HCT116 (cell line): ENCODE measurements at regions not wholly inside any gene's neighbourhood (a gene's known extent, or its start where the extent isn't known, plus 50 kb on each side); places are given as distances from the start of the nearest gene placed in this dataset.

Source experiments
- ATAC-seq: fragments of 200-7000 bp; cut with Tn5 transposase; 2 replicates; pipeline ENCODE4 v1.9.1; 2020; ENCODE audit warnings: mild to moderate bottlenecking, moderate library complexity
- BruUV-seq: library from RNA; stranded (reverse); fragments of 400-500 nt; replicated peaks from 2 replicates; lab custom pipeline; 2021; lab: Mats Ljungman, UMichigan
- CTCF ChIA-PET: fragments of 300-600 bp; sonication (Branson Sonifier 250); formaldehyde crosslinking; loops from one replicate; lab custom pipeline; 2021; ENCODE audit warnings: antibody characterized with exemption; lab: Charles Lee
- POLR2A ChIA-PET: fragments of 300-600, 350-600 bp; sonication (Branson Sonifier 250); formaldehyde crosslinking; loops from one replicate; lab custom pipeline; 2021; ENCODE audit warnings: antibody characterized with exemption; lab: Charles Lee
- RAD21 ChIA-PET, 2 experiments: fragments of 300-600 bp; sonication (Branson Sonifier 250); formaldehyde crosslinking; loops; one replicate each; lab custom pipeline; 2023; ENCODE audit warnings: low total read pairs in 2 of 2; ENCODE audit not compliant: uncharacterized antibody in 2 of 2, unreplicated experiment in 2 of 2, low non-redundant PET in 1 of 2; lab: Charles Lee
- DNase-seq: peaks from one replicate; pipeline ENCODE4 v3.0.0-alpha.2; 2010; ENCODE audit warnings: low read depth, low spot score
- H2AFZ ChIP-seq: fragments of 200-600 bp; shearing (Covaris generic), sonication (generic); 2 replicates; pipeline ENCODE4 v1.6.1; 2017; ENCODE audit warnings: low read depth, mixed run types, mixed read lengths, antibody characterized with exemption, low read length; ENCODE audit not compliant: poor library complexity, severe bottlenecking
- H3K27ac ChIP-seq: 2 replicates; pipeline ENCODE4 v1.5.1; 2012; ENCODE audit warnings: low read depth, low read length
- H3K27me3 ChIP-seq: fragments of 200-600 bp; sonication (generic); 2 replicates; pipeline ENCODE4 v1.6.1; 2016; ENCODE audit warnings: mixed run types, low read length, mixed read lengths; ENCODE audit not compliant: insufficient read depth
- H3K36me3 ChIP-seq, 2 experiments: fragments of 200-500 bp in 1 of 2; fragments of 200-600 bp in 1 of 2; sonication (Bioruptor generic) in 1 of 2; sonication (generic) in 1 of 2; 2 replicates each; pipeline versions ENCODE4 v1.5.1 to v1.6.1; 2014 to 2016; ENCODE audit warnings: low read length in 2 of 2, inconsistent platforms in 1 of 2, mixed read lengths in 1 of 2, mixed run types in 1 of 2; ENCODE audit not compliant: insufficient read depth in 2 of 2, control insufficient read depth in 1 of 2
- H3K4me1 ChIP-seq, 2 experiments: fragments of 200-600 bp in 1 of 2; sonication (generic) in 1 of 2; 2 replicates each; pipeline versions ENCODE4 v1.5.1 to v1.6.1; 2012 to 2017; ENCODE audit warnings: low read length in 2 of 2, inconsistent platforms in 1 of 2, mild to moderate bottlenecking in 1 of 2, mixed read lengths in 1 of 2, mixed run types in 1 of 2, moderate library complexity in 1 of 2; ENCODE audit not compliant: insufficient read depth in 2 of 2, control insufficient read depth in 1 of 2
- H3K4me2 ChIP-seq: fragments of 200-600 bp; sonication (generic); 2 replicates; pipeline ENCODE4 v1.6.1; 2017; ENCODE audit warnings: mixed run types, low read length, mixed read lengths
- H3K4me3 ChIP-seq, 2 experiments: fragments of 200-600 bp in 1 of 2; sonication (generic) in 1 of 2; replicated peaks in 1 of 2; 2 replicates each; pipeline ENCODE4 v1.5.1; 2011 to 2016; ENCODE audit warnings: low read length in 2 of 2, control low read depth in 1 of 2, low read depth in 1 of 2, mild to moderate bottlenecking in 1 of 2, mixed read lengths in 1 of 2, mixed run types in 1 of 2
- H3K79me2 ChIP-seq: fragments of 200-600 bp; sonication (generic); 2 replicates; pipeline ENCODE4 v1.6.1; 2017; ENCODE audit warnings: mild to moderate bottlenecking, mixed run types, low read length, moderate library complexity, mixed read lengths; ENCODE audit not compliant: insufficient read depth
- H3K9ac ChIP-seq: fragments of 200-600 bp; sonication (generic); 2 replicates; pipeline ENCODE4 v1.6.1; 2016; ENCODE audit warnings: low read length, mixed read lengths
- H3K9me2 ChIP-seq: fragments of 200-600 bp; sonication (generic), shearing (Covaris generic); 2 replicates; pipeline ENCODE4 v1.6.1; 2017; ENCODE audit warnings: mixed run types, mild to moderate bottlenecking, moderate library complexity; ENCODE audit not compliant: insufficient read depth
- H3K9me3 ChIP-seq, 2 experiments: fragments of 200-500 bp in 1 of 2; fragments of 200-600 bp in 1 of 2; sonication (Bioruptor generic) in 1 of 2; sonication (generic) in 1 of 2; 2 replicates each; pipeline ENCODE4 v1.6.1; 2014 to 2017; ENCODE audit warnings: low read length in 2 of 2, mixed read lengths in 2 of 2, inconsistent platforms in 1 of 2, low read depth in 1 of 2, mild to moderate bottlenecking in 1 of 2, mixed run types in 1 of 2, moderate library complexity in 1 of 2; ENCODE audit not compliant: control insufficient read depth in 1 of 2, insufficient read depth in 1 of 2
- H4K20me1 ChIP-seq: fragments of 200-600 bp; sonication (generic), shearing (Covaris generic); 2 replicates; pipeline ENCODE4 v1.6.1; 2017; ENCODE audit warnings: mixed run types, mild to moderate bottlenecking, moderate library complexity; ENCODE audit not compliant: insufficient read depth
- CBX3 ChIP-seq: IDR thresholded peaks from 2 replicates; pipeline ENCODE4 v1.6.1; 2012; ENCODE audit warnings: low read depth
- CEBPB ChIP-seq: IDR thresholded peaks from 2 replicates; pipeline ENCODE4 v1.6.1; 2012; ENCODE audit warnings: low read depth
- EGR1 ChIP-seq: IDR thresholded peaks from 2 replicates; pipeline ENCODE4 v1.6.1; 2012; ENCODE audit warnings: low read depth
- ELF1 ChIP-seq: IDR thresholded peaks from 2 replicates; pipeline ENCODE4 v1.6.1; 2012; ENCODE audit warnings: low read depth, borderline replicate concordance
- EZH2phosphoT487 ChIP-seq: fragments of 200-600 bp; IDR thresholded peaks from 2 replicates; pipeline ENCODE4 v1.6.1; 2018; ENCODE audit warnings: antibody characterized with exemption, borderline replicate concordance
- POLR2A ChIP-seq: IDR thresholded peaks from 2 replicates; pipeline ENCODE4 v1.7.0; 2011; ENCODE audit warnings: borderline replicate concordance; ENCODE audit not compliant: insufficient read depth, insufficient read length; ENCODE audit errors: extremely low read depth
- RAD21 ChIP-seq: IDR thresholded peaks from 2 replicates; pipeline ENCODE4 v1.6.1; 2012; ENCODE audit warnings: low read depth, mild to moderate bottlenecking
- SRF ChIP-seq: IDR thresholded peaks from 2 replicates; pipeline ENCODE4 v1.6.1; 2012; ENCODE audit warnings: low read depth
- TCF7L2 ChIP-seq: IDR thresholded peaks from 2 replicates; pipeline ENCODE4 v1.7.0; 2011; ENCODE audit warnings: borderline replicate concordance, inconsistent platforms; ENCODE audit not compliant: insufficient read depth, insufficient read length; ENCODE audit errors: extremely low read depth
- YY1 ChIP-seq: IDR thresholded peaks from 2 replicates; pipeline ENCODE4 v1.6.1; 2011; ENCODE audit warnings: low read length, low read depth, moderate library complexity, mild to moderate bottlenecking; ENCODE audit not compliant: insufficient replicate concordance; ENCODE audit errors: extremely low read depth
- ZBTB33 ChIP-seq: IDR thresholded peaks from 2 replicates; pipeline ENCODE4 v1.6.1; 2011; ENCODE audit warnings: mild to moderate bottlenecking, low read length, moderate library complexity; ENCODE audit not compliant: insufficient replicate concordance; ENCODE audit errors: extremely low read depth
- intact Hi-C: fragments of 100-400 bp; cut with micrococcal nuclease; formaldehyde crosslinking; loops from 2 replicates; pipeline ENCODE4 v1.10.0; 2022
- TF ChIP-seq, protein P1 (sequence below), 3 experiments: fragments of 200-600 bp in 1 of 3; sonication (generic) in 1 of 3; IDR thresholded peaks in 2 of 3; conservative IDR thresholded peaks in 1 of 3; 2 replicates each; pipeline ENCODE4 v1.5.1; 2012 to 2017; ENCODE audit warnings: low read depth in 2 of 3, low read length in 2 of 3, antibody characterized with exemption in 1 of 3, borderline replicate concordance in 1 of 3, control low read depth in 1 of 3, mild to moderate bottlenecking in 1 of 3, mixed read lengths in 1 of 3, mixed run types in 1 of 3, moderate library complexity in 1 of 3; ENCODE audit not compliant: insufficient read depth in 1 of 3
- TF ChIP-seq, protein P2 (sequence below): IDR thresholded peaks from 2 replicates; pipeline ENCODE4 v1.6.1; 2012; ENCODE audit warnings: low read depth
- TF ChIP-seq, protein P3 (sequence below): IDR thresholded peaks from 2 replicates; pipeline ENCODE4 v1.6.1; 2012
- TF ChIP-seq, protein P4 (sequence below): IDR thresholded peaks from 2 replicates; pipeline ENCODE4 v1.6.1; 2012

- ATAC-seq (no peak), DNase-seq (no peak)
- Histone ChIP-seq H3K9me2 (no peaks in the 10 kb centered on the region), H3K79me2 (no peaks in the 10 kb centered on the region), H3K9ac (no peak overlapping the region), H3K4me1 (no peaks in the 10 kb centered on the region), H3K36me3 (no peaks in the 10 kb centered on the region), H2AFZ (no peak overlapping the region), H4K20me1 (no peaks in the 10 kb centered on the region), H3K9me3 (peaks cover 8 to 35% of the 10 kb centered on the region in 2 experiments; a peak in 2 of 4 replicates), H3K4me3 (no peak overlapping the region), H3K27me3 (no peaks in the 10 kb centered on the region), H3K4me2 (no peak overlapping the region), H3K27ac (no peak overlapping the region)
- RAD21 ChIA-PET: no interaction called here
- TF ChIP-seq SRF (no peak), EGR1 (no peak), CBX3 (no peak), RAD21 (no peak), ELF1 (no peak), POLR2A (no peak), CEBPB (no peak), YY1 (no peak), ZBTB33 (no peak), TCF7L2 (no peak), EZH2phosphoT487 (no peak)
- TF ChIP-seq, protein P1, sequence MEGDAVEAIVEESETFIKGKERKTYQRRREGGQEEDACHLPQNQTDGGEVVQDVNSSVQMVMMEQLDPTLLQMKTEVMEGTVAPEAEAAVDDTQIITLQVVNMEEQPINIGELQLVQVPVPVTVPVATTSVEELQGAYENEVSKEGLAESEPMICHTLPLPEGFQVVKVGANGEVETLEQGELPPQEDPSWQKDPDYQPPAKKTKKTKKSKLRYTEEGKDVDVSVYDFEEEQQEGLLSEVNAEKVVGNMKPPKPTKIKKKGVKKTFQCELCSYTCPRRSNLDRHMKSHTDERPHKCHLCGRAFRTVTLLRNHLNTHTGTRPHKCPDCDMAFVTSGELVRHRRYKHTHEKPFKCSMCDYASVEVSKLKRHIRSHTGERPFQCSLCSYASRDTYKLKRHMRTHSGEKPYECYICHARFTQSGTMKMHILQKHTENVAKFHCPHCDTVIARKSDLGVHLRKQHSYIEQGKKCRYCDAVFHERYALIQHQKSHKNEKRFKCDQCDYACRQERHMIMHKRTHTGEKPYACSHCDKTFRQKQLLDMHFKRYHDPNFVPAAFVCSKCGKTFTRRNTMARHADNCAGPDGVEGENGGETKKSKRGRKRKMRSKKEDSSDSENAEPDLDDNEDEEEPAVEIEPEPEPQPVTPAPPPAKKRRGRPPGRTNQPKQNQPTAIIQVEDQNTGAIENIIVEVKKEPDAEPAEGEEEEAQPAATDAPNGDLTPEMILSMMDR (IDR thresholded peaks at IDR 0.05 in 2 of 3, conservative IDR thresholded peaks at IDR 0.05 in 1 of 3; ENCODE audit: borderline replicate concordance in 1 of 3, insufficient read depth in 1 of 3, low read depth in 2 of 3, low read length in 2 of 3): no peak
- TF ChIP-seq, protein P2, sequence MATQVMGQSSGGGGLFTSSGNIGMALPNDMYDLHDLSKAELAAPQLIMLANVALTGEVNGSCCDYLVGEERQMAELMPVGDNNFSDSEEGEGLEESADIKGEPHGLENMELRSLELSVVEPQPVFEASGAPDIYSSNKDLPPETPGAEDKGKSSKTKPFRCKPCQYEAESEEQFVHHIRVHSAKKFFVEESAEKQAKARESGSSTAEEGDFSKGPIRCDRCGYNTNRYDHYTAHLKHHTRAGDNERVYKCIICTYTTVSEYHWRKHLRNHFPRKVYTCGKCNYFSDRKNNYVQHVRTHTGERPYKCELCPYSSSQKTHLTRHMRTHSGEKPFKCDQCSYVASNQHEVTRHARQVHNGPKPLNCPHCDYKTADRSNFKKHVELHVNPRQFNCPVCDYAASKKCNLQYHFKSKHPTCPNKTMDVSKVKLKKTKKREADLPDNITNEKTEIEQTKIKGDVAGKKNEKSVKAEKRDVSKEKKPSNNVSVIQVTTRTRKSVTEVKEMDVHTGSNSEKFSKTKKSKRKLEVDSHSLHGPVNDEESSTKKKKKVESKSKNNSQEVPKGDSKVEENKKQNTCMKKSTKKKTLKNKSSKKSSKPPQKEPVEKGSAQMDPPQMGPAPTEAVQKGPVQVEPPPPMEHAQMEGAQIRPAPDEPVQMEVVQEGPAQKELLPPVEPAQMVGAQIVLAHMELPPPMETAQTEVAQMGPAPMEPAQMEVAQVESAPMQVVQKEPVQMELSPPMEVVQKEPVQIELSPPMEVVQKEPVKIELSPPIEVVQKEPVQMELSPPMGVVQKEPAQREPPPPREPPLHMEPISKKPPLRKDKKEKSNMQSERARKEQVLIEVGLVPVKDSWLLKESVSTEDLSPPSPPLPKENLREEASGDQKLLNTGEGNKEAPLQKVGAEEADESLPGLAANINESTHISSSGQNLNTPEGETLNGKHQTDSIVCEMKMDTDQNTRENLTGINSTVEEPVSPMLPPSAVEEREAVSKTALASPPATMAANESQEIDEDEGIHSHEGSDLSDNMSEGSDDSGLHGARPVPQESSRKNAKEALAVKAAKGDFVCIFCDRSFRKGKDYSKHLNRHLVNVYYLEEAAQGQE: no peak
- TF ChIP-seq, protein P3, sequence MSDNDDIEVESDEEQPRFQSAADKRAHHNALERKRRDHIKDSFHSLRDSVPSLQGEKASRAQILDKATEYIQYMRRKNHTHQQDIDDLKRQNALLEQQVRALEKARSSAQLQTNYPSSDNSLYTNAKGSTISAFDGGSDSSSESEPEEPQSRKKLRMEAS: no peak
- TF ChIP-seq, protein P4, sequence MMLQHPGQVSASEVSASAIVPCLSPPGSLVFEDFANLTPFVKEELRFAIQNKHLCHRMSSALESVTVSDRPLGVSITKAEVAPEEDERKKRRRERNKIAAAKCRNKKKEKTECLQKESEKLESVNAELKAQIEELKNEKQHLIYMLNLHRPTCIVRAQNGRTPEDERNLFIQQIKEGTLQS: no peak
- no TSS peak for BruUV-seq
- intact Hi-C loops: no loop called here
- POLR2A ChIA-PET: no interaction called here
- CTCF ChIA-PET: no interaction called here
These were observed 252.6 kb upstream of the LINC00305 start for GRCh38 chr18:64401268-64402060.
